CD14-positive monocyte (primary cell): ENCODE measurements at regions not wholly inside any gene's neighbourhood (a gene's known extent, or its start where the extent isn't known, plus 50 kb on each side); places are given as distances from the start of the nearest gene placed in this dataset.

Experiments used
- DNase-seq, 3 donors: peaks; one replicate each; pipeline ENCODE4 v3.0.0-alpha.2; 2011 to 2022
- H2AFZ ChIP-seq: 2 replicates; pipeline ENCODE4 v1.6.0; 2012; ENCODE audit warnings: mild to moderate bottlenecking, low read depth, low read length, inconsistent platforms; ENCODE audit not compliant: insufficient read depth, poor library complexity, severe bottlenecking
- H3K27ac ChIP-seq, 2 donors: 1 replicate in 1 of 2; 2 replicates in 1 of 2; pipeline ENCODE4 v1.5.1; 2012 to 2013; ENCODE audit warnings: low read length in 2 of 2, control low read depth in 1 of 2, inconsistent platforms in 1 of 2, low read depth in 1 of 2, mild to moderate bottlenecking in 1 of 2
- H3K27me3 ChIP-seq, 2 donors: one replicate each; pipeline versions ENCODE4 v1.6.0 to v1.6.1; 2011 to 2013; ENCODE audit warnings: low read length in 2 of 2; ENCODE audit not compliant: control insufficient read depth in 2 of 2, insufficient read depth in 2 of 2
- H3K36me3 ChIP-seq, 2 donors: replicated peaks in 1 of 2; 1 replicate in 1 of 2; 2 replicates in 1 of 2; pipeline versions ENCODE4 v1.5.1 to v1.6.1; 2012 to 2013; ENCODE audit warnings: low read length in 2 of 2, control low read depth in 1 of 2, inconsistent platforms in 1 of 2, mild to moderate bottlenecking in 1 of 2; ENCODE audit not compliant: insufficient read depth in 2 of 2, control insufficient read depth in 1 of 2
- H3K4me1 ChIP-seq, 2 donors: 1 replicate in 1 of 2; 2 replicates in 1 of 2; pipeline versions ENCODE4 v1.5.1 to v1.6.1; 2012 to 2013; ENCODE audit warnings: low read length in 2 of 2, control low read depth in 1 of 2, inconsistent platforms in 1 of 2, mild to moderate bottlenecking in 1 of 2, moderate library complexity in 1 of 2; ENCODE audit not compliant: insufficient read depth in 2 of 2, control insufficient read depth in 1 of 2
- H3K4me2 ChIP-seq: replicated peaks from 2 replicates; pipeline ENCODE3; 2012; ENCODE audit warnings: low read length, moderate library complexity, mild to moderate bottlenecking; ENCODE audit not compliant: poor library complexity, severe bottlenecking; ENCODE audit errors: extremely low read depth
- H3K4me3 ChIP-seq, 3 experiments: fragments of 200-600 bp in 1 of 3; sonication (generic) in 1 of 3; replicated peaks in 1 of 3; 1 replicate in 2 of 3; 2 replicates in 1 of 3; pipeline ENCODE4 v1.5.1; 2011 to 2013; ENCODE audit warnings: low read length in 3 of 3, mild to moderate bottlenecking in 3 of 3, control low read depth in 2 of 3, low read depth in 2 of 3, inconsistent platforms in 1 of 3, moderate library complexity in 1 of 3
- H3K79me2 ChIP-seq: 2 replicates; pipeline ENCODE4 v1.6.0; 2012; ENCODE audit warnings: mild to moderate bottlenecking, control low read depth, inconsistent platforms, low read length, moderate library complexity; ENCODE audit not compliant: insufficient read depth
- H3K9ac ChIP-seq: 2 replicates; pipeline ENCODE4 v1.6.0; 2017; ENCODE audit warnings: low read length, mild to moderate bottlenecking; ENCODE audit not compliant: insufficient read depth, poor library complexity, severe bottlenecking
- H3K9me3 ChIP-seq, 2 donors: replicated peaks in 1 of 2; 1 replicate in 1 of 2; 2 replicates in 1 of 2; pipeline versions ENCODE4 v1.5.1 to v1.6.1; 2012 to 2013; ENCODE audit warnings: low read length in 2 of 2, control low read depth in 1 of 2; ENCODE audit not compliant: control insufficient read depth in 1 of 2, insufficient read depth in 1 of 2
- H4K20me1 ChIP-seq: 2 replicates; pipeline ENCODE4 v1.6.0; 2012; ENCODE audit warnings: mild to moderate bottlenecking, low read length, control low read depth, moderate library complexity; ENCODE audit not compliant: insufficient read depth
- H3K27ac Mint-ChIP-seq, 7 donors: one replicate each; pipeline ENCODE4 v1.8.0; 2020; ENCODE audit warnings: mild to moderate bottlenecking in 7 of 7, mixed read lengths in 7 of 7, moderate library complexity in 6 of 7, inconsistent platforms in 2 of 7
- H3K27me3 Mint-ChIP-seq, 3 donors: one replicate each; pipeline ENCODE4 v1.8.0; 2021 to 2022; ENCODE audit warnings: low read depth in 3 of 3, mild to moderate bottlenecking in 3 of 3, mixed read lengths in 3 of 3, moderate library complexity in 3 of 3, inconsistent platforms in 1 of 3
- H3K36me3 Mint-ChIP-seq, 2 donors: one replicate each; pipeline ENCODE4 v1.8.0; 2020; ENCODE audit warnings: mixed read lengths in 2 of 2, inconsistent platforms in 1 of 2, mild to moderate bottlenecking in 1 of 2
- H3K4me1 Mint-ChIP-seq: one replicate; pipeline ENCODE4 v1.8.0; 2020; ENCODE audit warnings: mild to moderate bottlenecking, mixed read lengths
- H3K4me3 Mint-ChIP-seq, 2 donors: one replicate each; pipeline ENCODE4 v1.8.0; 2020; ENCODE audit warnings: mild to moderate bottlenecking in 2 of 2, mixed read lengths in 2 of 2, moderate library complexity in 1 of 2
- H3K9me3 Mint-ChIP-seq, 7 donors: one replicate each; pipeline ENCODE4 v1.8.0; 2020 to 2022; ENCODE audit warnings: mixed read lengths in 7 of 7, mild to moderate bottlenecking in 6 of 7, moderate library complexity in 6 of 7, inconsistent platforms in 2 of 7
- CTCF ChIP-seq: fragments of 200-600 bp; IDR thresholded peaks from one replicate; pipeline ENCODE4 v1.8.0; 2022; ENCODE audit warnings: antibody characterized with exemption, mild to moderate bottlenecking
- WGBS: methylation state at CpG from one replicate; pipeline ENCODE4 v1.1.5; 2013; ENCODE audit warnings: missing lambda C conversion rate; ENCODE audit not compliant: insufficient coverage; 5-methylcytosine and 5-hydroxymethylcytosine counted together
- intact Hi-C, 2 donors: fragments of 100-400 bp; cut with micrococcal nuclease; formaldehyde crosslinking; loops; one replicate each; pipeline versions ENCODE4 v1.15.0 to v1.15.1; 2023

- Histone ChIP-seq H3K27me3 (no peaks in the 10 kb centered on the region), H3K4me1 (no peaks in the 10 kb centered on the region)
Measured at GRCh38 chr5:102649731-102650130, 105.4 kb upstream of the PAM start.

GRCh38 chr5:102651466-102651865, 103.6 kb upstream of the PAM start:
- TF ChIP-seq CTCF: no peak
- H4K20me1 ChIP-seq: no peaks in the 10 kb centered on the region
- peaks cover 0 to 3% (median 0%) of the 10 kb centered on the region in 3 donors for H3K27me3 Mint-ChIP-seq
- WGBS: 85% methylated on average over 3 of the region's 3 CpGs
- no peaks in the 10 kb centered on the region for H3K4me1 ChIP-seq
- no peak overlapping the region for H3K4me3 ChIP-seq
- intact Hi-C loops: no loop called here
- H3K9ac ChIP-seq: no peak overlapping the region
- H3K9me3 Mint-ChIP-seq: peaks cover 0 to 4% (median 2%) of the 10 kb centered on the region in 7 donors
- H3K4me2 ChIP-seq: no peak overlapping the region
- H3K4me1 Mint-ChIP-seq: no peaks in the 10 kb centered on the region
- no peak overlapping the region for H3K27ac ChIP-seq
- no peaks in the 10 kb centered on the region for H3K27me3 ChIP-seq
- H3K4me3 Mint-ChIP-seq: no peak overlapping the region
- H3K27ac Mint-ChIP-seq: no peak overlapping the region
- H3K36me3 ChIP-seq: no peaks in the 10 kb centered on the region
- no peaks in the 10 kb centered on the region for H3K9me3 ChIP-seq
- H3K36me3 Mint-ChIP-seq: no peaks in the 10 kb centered on the region
- H2AFZ ChIP-seq: no peak overlapping the region
- no peak for DNase-seq
- no peaks in the 10 kb centered on the region for H3K79me2 ChIP-seq

More at GRCh38 chr5:102649731-102650130, 105.4 kb upstream of the PAM start:
- intact Hi-C loops: no loop called here
- no peak overlapping the region for H3K4me2 ChIP-seq
- no peaks in the 10 kb centered on the region for H3K79me2 ChIP-seq
- Mint-ChIP-seq H3K9me3 (peaks cover 0 to 4% (median 3%) of the 10 kb centered on the region in 7 donors), H3K4me1 (no peaks in the 10 kb centered on the region), H3K4me3 (no peak overlapping the region), H3K27ac (no peak overlapping the region), H3K27me3 (peaks cover 0 to 3% (median 0%) of the 10 kb centered on the region in 3 donors), H3K36me3 (no peaks in the 10 kb centered on the region)
- H3K9me3 ChIP-seq: no peaks in the 10 kb centered on the region
- no peak overlapping the region for H2AFZ ChIP-seq
- H3K4me3 ChIP-seq: no peak overlapping the region
- H3K27ac ChIP-seq: no peak overlapping the region
- TF ChIP-seq CTCF: no peak
- H4K20me1 ChIP-seq: no peaks in the 10 kb centered on the region
- no peak for DNase-seq
- H3K36me3 ChIP-seq: no peaks in the 10 kb centered on the region
- H3K9ac ChIP-seq: no peak overlapping the region
- WGBS: no CpG with 5 or more reads among the region's 1 CpG
